K562 (cell line): ENCODE measurements at regions not wholly inside any gene's neighbourhood (a gene's known extent, or its start where the extent isn't known, plus 50 kb on each side); places are given as distances from the start of the nearest gene placed in this dataset.

Experiments used
- AFF1 ChIP-seq, 2 experiments: fragments of 450-650 bp; IDR thresholded peaks; 2 replicates each; pipeline ENCODE4 v1.6.1; 2018; ENCODE audit warnings: mild to moderate bottlenecking in 2 of 2, low read depth in 1 of 2; ENCODE audit not compliant: partially characterized antibody in 2 of 2
- ARHGAP35 ChIP-seq: fragments of 450-650 bp; IDR thresholded peaks from 2 replicates; pipeline ENCODE4 v1.6.1; 2018; ENCODE audit not compliant: partially characterized antibody
- DLX4 ChIP-seq: fragments of 250-450 bp; sonication (Bioruptor Pico); IDR thresholded peaks from 2 replicates; pipeline ENCODE4 v1.6.1; 2021; ENCODE audit warnings: mild to moderate bottlenecking
- GABPB1 ChIP-seq: sonication (generic); formaldehyde crosslinking; IDR thresholded peaks from 2 replicates; pipeline ENCODE4 v1.8.0; 2022; ENCODE audit warnings: mild to moderate bottlenecking, missing genetic modification reagents
- HNRNPLL ChIP-seq: fragments of 200-400 bp; formaldehyde crosslinking; IDR thresholded peaks from 2 replicates; pipeline ENCODE4 v1.6.1; 2017; ENCODE audit warnings: low read length, low read depth, mild to moderate bottlenecking; ENCODE audit not compliant: poor library complexity, severe bottlenecking
- MAFF ChIP-seq: IDR thresholded peaks from 2 replicates; pipeline ENCODE4 v1.6.1; 2012; ENCODE audit warnings: low read length, improper control_type of control experiment
- MED1 ChIP-seq: sonication (generic); formaldehyde crosslinking; IDR thresholded peaks from 2 replicates; pipeline ENCODE4 v1.8.1; 2023; ENCODE audit warnings: missing genetic modification reagents, borderline replicate concordance
- PML ChIP-seq: IDR thresholded peaks from 2 replicates; pipeline ENCODE4 v1.6.1; 2012; ENCODE audit warnings: low read length, inconsistent platforms
- POU5F1 ChIP-seq: fragments of 150-350 bp; IDR thresholded peaks from 2 replicates; pipeline ENCODE4 v1.6.1; 2014; ENCODE audit warnings: borderline replicate concordance, low read length, low read depth, mild to moderate bottlenecking; ENCODE audit not compliant: partially characterized antibody
- SFPQ ChIP-seq: fragments of 200-400 bp; formaldehyde crosslinking; IDR thresholded peaks from 2 replicates; pipeline ENCODE4 v1.6.1; 2017; ENCODE audit warnings: mild to moderate bottlenecking, low read depth, low read length, moderate library complexity
- SPI1 ChIP-seq: IDR thresholded peaks from 2 replicates; pipeline ENCODE4 v1.6.1; 2011; ENCODE audit warnings: low read depth, low read length, control low read depth, borderline replicate concordance
- ZNF124 ChIP-seq: sonication (generic); formaldehyde crosslinking; IDR thresholded peaks from 2 replicates; pipeline ENCODE4 v1.8.1; 2022; ENCODE audit warnings: missing genetic modification reagents
- ZNF639 ChIP-seq, 2 experiments: fragments of 200-800 bp in 1 of 2; sonication (Bioruptor generic) in 1 of 2; sonication (generic) in 1 of 2; formaldehyde crosslinking in 1 of 2; IDR thresholded peaks in 1 of 2; conservative IDR thresholded peaks in 1 of 2; 2 replicates each; pipeline versions ENCODE4 v1.5.0 to v1.6.1; 2016 to 2020; ENCODE audit warnings: missing compliant biosample characterization in 1 of 2, missing genetic modification characterization in 1 of 2, missing genetic modification reagents in 1 of 2
- ZNF780A ChIP-seq: fragments of 250-450 bp; sonication (Bioruptor Pico); IDR thresholded peaks from 2 replicates; pipeline ENCODE4 v1.5.0; 2021; ENCODE audit warnings: mild to moderate bottlenecking
- TF ChIP-seq, protein P1 (sequence below): sonication (generic); formaldehyde crosslinking; IDR thresholded peaks from 2 replicates; pipeline ENCODE4 v1.8.0; 2022; ENCODE audit warnings: missing genetic modification reagents, mild to moderate bottlenecking, borderline replicate concordance
- TF ChIP-seq, protein P2 (sequence below): fragments of 250-450 bp; sonication (Bioruptor Pico); IDR thresholded peaks from 2 replicates; pipeline ENCODE4 v1.8.0; 2022; ENCODE audit warnings: inconsistent platforms, mild to moderate bottlenecking, moderate library complexity, borderline replicate concordance

DNA sequence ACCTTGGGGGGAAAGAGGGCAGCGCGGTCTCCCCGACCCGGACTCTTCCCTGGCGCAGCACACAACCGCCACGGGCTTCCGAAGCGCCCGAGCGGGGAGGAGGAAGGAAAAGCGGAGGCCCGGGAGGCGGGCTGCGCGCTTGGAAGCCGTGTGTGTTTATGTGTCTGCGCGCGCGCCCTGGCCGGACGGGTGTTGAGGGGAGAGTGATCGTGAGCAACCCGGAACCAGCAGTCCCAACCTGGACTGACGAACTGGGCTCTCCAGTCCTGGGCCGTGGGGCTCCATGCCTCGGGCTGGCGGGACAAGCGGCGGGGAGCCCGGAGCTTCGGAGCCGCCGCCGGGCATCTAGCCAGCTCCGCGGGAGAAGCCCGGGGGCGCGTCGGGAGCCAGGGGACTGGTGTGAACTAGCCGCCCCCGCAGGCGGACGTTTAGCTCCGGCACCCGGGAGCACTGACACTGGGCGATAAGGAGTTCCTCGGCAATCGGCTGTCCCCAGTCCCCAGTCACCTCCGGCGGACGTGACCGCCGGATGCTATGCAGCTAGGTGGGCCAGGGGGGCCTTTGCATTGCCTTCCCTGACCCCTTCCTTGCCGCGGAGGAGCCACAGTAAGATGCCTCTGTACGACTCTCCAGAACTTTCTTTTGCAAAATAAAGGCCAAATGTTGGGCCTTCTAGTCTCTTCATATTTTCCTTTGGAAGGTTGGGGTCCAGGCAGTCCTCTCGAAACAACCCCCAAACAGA, 74.8 kb upstream of the BCOR start (continued):
- TF ChIP-seq SPI1 (no peak), ZNF780A (CRISPR knock-in tag) (no peak), DLX4 (CRISPR knock-in tag) (no peak), ZNF639 (CRISPR knock-in tag; conservative IDR thresholded peaks at IDR 0.05 in 1 of 2, IDR thresholded peaks at IDR 0.05 in 1 of 2) (peak in 1 of 2 experiments; percentile 93; a peak in 2 of 4 replicates), ARHGAP35 (no peak), MAFF (no peak), PML (peak; percentile 77), GABPB1 (CRISPR knock-in tag) (peak; percentile 28; the same call in 1 of the 2 replicates), HNRNPLL (peak; percentile 42), SFPQ (no peak), POU5F1 (no peak), MED1 (CRISPR knock-in tag) (no peak), AFF1 (IDR thresholded peaks at IDR 0.05; ENCODE audit: low read depth in 1 of 2, partially characterized antibody in 2 of 2) (peak in 1 of 2 experiments; percentile 51), ZNF124 (CRISPR knock-in tag) (no peak)
- TF ChIP-seq, protein P1, sequence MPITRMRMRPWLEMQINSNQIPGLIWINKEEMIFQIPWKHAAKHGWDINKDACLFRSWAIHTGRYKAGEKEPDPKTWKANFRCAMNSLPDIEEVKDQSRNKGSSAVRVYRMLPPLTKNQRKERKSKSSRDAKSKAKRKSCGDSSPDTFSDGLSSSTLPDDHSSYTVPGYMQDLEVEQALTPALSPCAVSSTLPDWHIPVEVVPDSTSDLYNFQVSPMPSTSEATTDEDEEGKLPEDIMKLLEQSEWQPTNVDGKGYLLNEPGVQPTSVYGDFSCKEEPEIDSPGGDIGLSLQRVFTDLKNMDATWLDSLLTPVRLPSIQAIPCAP (CRISPR knock-in tag) = no peak
- TF ChIP-seq, protein P2, sequence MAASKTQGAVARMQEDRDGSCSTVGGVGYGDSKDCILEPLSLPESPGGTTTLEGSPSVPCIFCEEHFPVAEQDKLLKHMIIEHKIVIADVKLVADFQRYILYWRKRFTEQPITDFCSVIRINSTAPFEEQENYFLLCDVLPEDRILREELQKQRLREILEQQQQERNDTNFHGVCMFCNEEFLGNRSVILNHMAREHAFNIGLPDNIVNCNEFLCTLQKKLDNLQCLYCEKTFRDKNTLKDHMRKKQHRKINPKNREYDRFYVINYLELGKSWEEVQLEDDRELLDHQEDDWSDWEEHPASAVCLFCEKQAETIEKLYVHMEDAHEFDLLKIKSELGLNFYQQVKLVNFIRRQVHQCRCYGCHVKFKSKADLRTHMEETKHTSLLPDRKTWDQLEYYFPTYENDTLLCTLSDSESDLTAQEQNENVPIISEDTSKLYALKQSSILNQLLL (CRISPR knock-in tag) = no peak
